Stimulated activated naive CD8-positive, alpha-beta T cell treated with anti-CD3 and anti-CD28 coated beads, Interleukin-15, Interleukin-2, amounts not matched to agents 100 U/mL and 50 U/mL, for 24 hours (primary cell): ENCODE measurements at regions not wholly inside any gene's neighbourhood (a gene's known extent, or its start where the extent isn't known, plus 50 kb on each side); places are given as distances from the start of the nearest gene placed in this dataset.

Experiments
- ATAC-seq: fragments of 150-1000 bp; cut with Tn5 transposase; one replicate; pipeline ENCODE4 v1.10.0; 2021
- DNase-seq: peaks from one replicate; pipeline ENCODE4 v3.0.0; 2021

- no peak for DNase-seq
- ATAC-seq, result no peak
These were observed 516.2 kb downstream of the TBC1D22A start for GRCh38 chr22:47278655-47279054.

- ATAC-seq (no peak), DNase-seq (no peak)
These were observed 515.1 kb downstream of the TBC1D22A start for GRCh38 chr22:47277531-47277930.

GRCh38 chr22:47276991-47277390 lies 514.5 kb downstream of the TBC1D22A start:
- no peak for DNase-seq
- no peak for ATAC-seq

- ATAC-seq (no peak), DNase-seq (no peak)
These were observed 514.0 kb downstream of the TBC1D22A start for GRCh38 chr22:47276450-47276820.

- DNase-seq, result no peak
- no peak for ATAC-seq
These were observed 513.4 kb downstream of the TBC1D22A start for GRCh38 chr22:47275605-47276449.

GRCh38 chr22:47274196-47274595 lies 511.7 kb downstream of the TBC1D22A start:
- ATAC-seq (no peak), DNase-seq (no peak)

- ATAC-seq, result no peak
- no peak for DNase-seq
These were observed 508.1 kb downstream of the TBC1D22A start for GRCh38 chr22:47270463-47271135.

- DNase-seq, result no peak
- ATAC-seq, result no peak
These were observed 507.2 kb downstream of the TBC1D22A start for GRCh38 chr22:47269516-47270088.

GRCh38 chr22:47267513-47268282 lies 505.2 kb downstream of the TBC1D22A start:
- no peak for DNase-seq
- ATAC-seq, result no peak

- DNase-seq (no peak), ATAC-seq (no peak)
These were observed 503.9 kb downstream of the TBC1D22A start for GRCh38 chr22:47266329-47266728.

GRCh38 chr22:47260551-47260950 lies 498.1 kb downstream of the TBC1D22A start:
- ATAC-seq (no peak), DNase-seq (no peak)

- ATAC-seq (no peak), DNase-seq (no peak)
These were observed 497.5 kb downstream of the TBC1D22A start for GRCh38 chr22:47259990-47260389.

GRCh38 chr22:47259049-47259448 lies 496.6 kb downstream of the TBC1D22A start:
- DNase-seq, result no peak
- ATAC-seq, result no peak

- DNase-seq, result no peak
These were observed 495.5 kb downstream of the TBC1D22A start for GRCh38 chr22:47257976-47258375.

GRCh38 chr22:47257566-47257965 lies 495.1 kb downstream of the TBC1D22A start:
- no peak for DNase-seq
- ATAC-seq, result no peak

More at GRCh38 chr22:47257976-47258375, 495.5 kb downstream of the TBC1D22A start:
- no peak for ATAC-seq

GRCh38 chr22:47251911-47252310 lies 489.5 kb downstream of the TBC1D22A start:
- peak; percentile 19 for ATAC-seq
- no peak for DNase-seq

- DNase-seq (no peak), ATAC-seq (no peak)
These were observed 488.7 kb downstream of the TBC1D22A start for GRCh38 chr22:47250995-47251765.

- ATAC-seq, result no peak
- no peak for DNase-seq
These were observed 487.0 kb downstream of the TBC1D22A start for GRCh38 chr22:47249370-47249928.

GRCh38 chr22:47248925-47249324 lies 486.5 kb downstream of the TBC1D22A start:
- no peak for ATAC-seq
- DNase-seq, result no peak

- ATAC-seq (no peak), DNase-seq (no peak)
These were observed 485.3 kb downstream of the TBC1D22A start for GRCh38 chr22:47247579-47248240.

- ATAC-seq, result no peak
- DNase-seq, result no peak
These were observed 483.3 kb downstream of the TBC1D22A start for GRCh38 chr22:47245786-47246185.
